GM06990 (cell line): ENCODE measurements at regions not wholly inside any gene's neighbourhood (a gene's known extent, or its start where the extent isn't known, plus 50 kb on each side); places are given as distances from the start of the nearest gene placed in this dataset.

ENCODE experiments used
- DNase-seq: peaks from one replicate; pipeline ENCODE4 v3.0.0-alpha.2; 2011; ENCODE audit not compliant: insufficient read length; ENCODE audit errors: extremely low read depth
- H3K27me3 ChIP-seq: replicated peaks from 2 replicates; pipeline ENCODE4 v1.6.0; 2011; ENCODE audit warnings: low read length; ENCODE audit not compliant: control insufficient read depth, insufficient read depth
- H3K36me3 ChIP-seq: 2 replicates; pipeline ENCODE4 v1.5.1; 2011; ENCODE audit warnings: low read length; ENCODE audit not compliant: control insufficient read depth, insufficient read depth
- H3K4me3 ChIP-seq: replicated peaks from 2 replicates; pipeline ENCODE4 v1.5.1; 2011; ENCODE audit warnings: low read depth, mild to moderate bottlenecking, control low read depth, low read length
- CTCF ChIP-seq: IDR thresholded peaks from 2 replicates; pipeline ENCODE4 v1.5.1; 2011; ENCODE audit warnings: low read length, control low read depth, mild to moderate bottlenecking, inconsistent platforms; ENCODE audit not compliant: insufficient read depth, poor library complexity, severe bottlenecking

- no peaks in the 10 kb centered on the region for H3K36me3 ChIP-seq
- no peaks in the 10 kb centered on the region for H3K27me3 ChIP-seq
- TF ChIP-seq CTCF, result no peak
- H3K4me3 ChIP-seq, result no peak overlapping the region
- DNase-seq, result no peak
Measured at GRCh38 chr4:116860891-116861290, 224.5 kb downstream of the TRAM1L1 start.

- H3K27me3 ChIP-seq, result no peaks in the 10 kb centered on the region
- no peak for DNase-seq
- H3K36me3 ChIP-seq, result no peaks in the 10 kb centered on the region
- TF ChIP-seq CTCF, result no peak
- no peak overlapping the region for H3K4me3 ChIP-seq
Measured at GRCh38 chr4:116849620-116850019, 235.8 kb downstream of the TRAM1L1 start.

- Histone ChIP-seq H3K36me3 (no peaks in the 10 kb centered on the region), H3K4me3 (no peak overlapping the region), H3K27me3 (no peaks in the 10 kb centered on the region)
- DNase-seq, result no peak
- TF ChIP-seq CTCF, result no peak
Measured at GRCh38 chr4:116847616-116848015, 237.8 kb downstream of the TRAM1L1 start.

- no peaks in the 10 kb centered on the region for H3K36me3 ChIP-seq
- no peak for DNase-seq
Measured at GRCh38 chr4:116839826-116840225, 245.6 kb downstream of the TRAM1L1 start.

GRCh38 chr4:116838609-116839008 is 246.8 kb downstream of the TRAM1L1 start:
- Histone ChIP-seq H3K36me3 (no peaks in the 10 kb centered on the region), H3K27me3 (no peaks in the 10 kb centered on the region), H3K4me3 (no peak overlapping the region)
- no peak for DNase-seq
- no peak for TF ChIP-seq CTCF

More at GRCh38 chr4:116839826-116840225, 245.6 kb downstream of the TRAM1L1 start:
- H3K27me3 ChIP-seq, result no peaks in the 10 kb centered on the region
- TF ChIP-seq CTCF, result no peak
- H3K4me3 ChIP-seq, result no peak overlapping the region

- no peak for DNase-seq
- no peak for TF ChIP-seq CTCF
- Histone ChIP-seq H3K4me3 (no peak overlapping the region), H3K36me3 (no peaks in the 10 kb centered on the region), H3K27me3 (no peaks in the 10 kb centered on the region)
Measured at GRCh38 chr4:116829187-116829586, 256.2 kb downstream of the TRAM1L1 start.
